ENCODE measurements at regions not wholly inside any gene's neighbourhood (a gene's known extent, or its start where the extent isn't known, plus 50 kb on each side); places are given as distances from the start of the nearest gene placed in this dataset.

- no peaks in the 10 kb centered on the region for H3K27me3 ChIP-seq
- no peaks in the 10 kb centered on the region for H3K4me1 ChIP-seq
- no peak for DNase-seq
- TF ChIP-seq POLR2A (IDR thresholded peaks at IDR 0.05) = no peak
- TF ChIP-seq, protein P1, sequence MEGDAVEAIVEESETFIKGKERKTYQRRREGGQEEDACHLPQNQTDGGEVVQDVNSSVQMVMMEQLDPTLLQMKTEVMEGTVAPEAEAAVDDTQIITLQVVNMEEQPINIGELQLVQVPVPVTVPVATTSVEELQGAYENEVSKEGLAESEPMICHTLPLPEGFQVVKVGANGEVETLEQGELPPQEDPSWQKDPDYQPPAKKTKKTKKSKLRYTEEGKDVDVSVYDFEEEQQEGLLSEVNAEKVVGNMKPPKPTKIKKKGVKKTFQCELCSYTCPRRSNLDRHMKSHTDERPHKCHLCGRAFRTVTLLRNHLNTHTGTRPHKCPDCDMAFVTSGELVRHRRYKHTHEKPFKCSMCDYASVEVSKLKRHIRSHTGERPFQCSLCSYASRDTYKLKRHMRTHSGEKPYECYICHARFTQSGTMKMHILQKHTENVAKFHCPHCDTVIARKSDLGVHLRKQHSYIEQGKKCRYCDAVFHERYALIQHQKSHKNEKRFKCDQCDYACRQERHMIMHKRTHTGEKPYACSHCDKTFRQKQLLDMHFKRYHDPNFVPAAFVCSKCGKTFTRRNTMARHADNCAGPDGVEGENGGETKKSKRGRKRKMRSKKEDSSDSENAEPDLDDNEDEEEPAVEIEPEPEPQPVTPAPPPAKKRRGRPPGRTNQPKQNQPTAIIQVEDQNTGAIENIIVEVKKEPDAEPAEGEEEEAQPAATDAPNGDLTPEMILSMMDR (IDR thresholded peaks at IDR 0.05) = no peak
- no peak overlapping the region for H3K27ac ChIP-seq
- H3K4me3 ChIP-seq = no peak overlapping the region
- no peaks in the 10 kb centered on the region for H3K36me3 ChIP-seq
- intact Hi-C loops (cut with DNase I; ENCODE audit: low total_unique reads) = no loop called here
- H3K9me3 ChIP-seq = no peaks in the 10 kb centered on the region
These were observed 740.1 kb upstream of the FAM174A start for GRCh38 chr5:99795031-99795430.

DNA sequence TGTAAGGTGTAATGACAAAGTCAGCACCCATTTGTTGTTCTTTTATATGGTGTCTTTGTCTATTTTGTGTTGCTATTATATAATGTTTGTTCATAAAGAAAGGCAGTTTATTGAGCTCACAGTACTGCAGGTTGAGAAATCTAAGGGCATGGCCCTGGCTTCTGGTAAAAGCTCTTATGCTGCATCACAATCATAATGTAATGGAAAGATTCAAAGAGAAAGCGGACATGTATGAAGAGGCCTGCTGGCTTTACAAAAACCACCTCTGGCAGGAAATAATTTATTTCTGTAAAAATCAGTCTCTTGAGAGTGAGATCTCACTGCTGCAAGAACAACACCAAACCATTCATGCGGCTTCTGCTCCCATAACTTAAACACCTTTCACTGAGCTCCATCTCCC, 746.7 kb upstream of the FAM174A start:
- intact Hi-C loops (cut with DNase I; ENCODE audit: low total_unique reads) = no loop called here

GRCh38 chr5:99775189-99775588, 760.0 kb upstream of the FAM174A start:
- intact Hi-C loops (cut with DNase I; ENCODE audit: low total_unique reads) = no loop called here
- DNase-seq = no peak
- TF ChIP-seq POLR2A (IDR thresholded peaks at IDR 0.05) = no peak
- TF ChIP-seq, protein P1 (IDR thresholded peaks at IDR 0.05) = no peak
- H3K4me3 ChIP-seq = no peak overlapping the region
- H3K27ac ChIP-seq = no peak overlapping the region
- no peaks in the 10 kb centered on the region for H3K36me3 ChIP-seq
- H3K4me1 ChIP-seq = no peaks in the 10 kb centered on the region
- H3K27me3 ChIP-seq = no peaks in the 10 kb centered on the region
- H3K9me3 ChIP-seq = no peaks in the 10 kb centered on the region

More for the DNA sequence above, 746.7 kb upstream of the FAM174A start:
- Histone ChIP-seq H3K27me3 (no peaks in the 10 kb centered on the region), H3K4me1 (no peaks in the 10 kb centered on the region), H3K4me3 (no peak overlapping the region), H3K36me3 (no peaks in the 10 kb centered on the region), H3K27ac (no peak overlapping the region), H3K9me3 (no peaks in the 10 kb centered on the region)
- TF ChIP-seq, protein P1 (IDR thresholded peaks at IDR 0.05) = no peak
- TF ChIP-seq POLR2A (IDR thresholded peaks at IDR 0.05) = no peak
- DNase-seq = no peak

DNA sequence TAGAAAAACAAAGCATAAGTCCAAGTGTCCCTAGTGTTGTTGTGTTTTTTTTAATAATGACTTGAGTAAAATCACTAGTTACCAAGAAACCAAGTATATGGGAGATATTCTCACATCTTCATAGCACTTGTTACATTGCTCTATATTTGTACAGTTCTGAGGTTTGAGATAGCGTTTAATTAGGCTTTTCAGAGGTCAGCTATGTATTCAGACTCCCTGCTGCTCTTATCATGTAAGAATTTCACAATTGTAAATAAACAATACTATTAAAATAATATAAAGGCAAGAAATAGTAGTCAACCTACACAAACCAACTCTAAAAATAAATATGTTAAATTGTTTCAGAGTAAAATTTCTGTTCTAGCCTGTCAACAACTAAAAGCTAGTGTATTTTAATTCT, 761.9 kb upstream of the FAM174A start:
- no peak overlapping the region for H3K4me3 ChIP-seq
- intact Hi-C loops (cut with DNase I; ENCODE audit: low total_unique reads) = no loop called here
- no peaks in the 10 kb centered on the region for H3K27me3 ChIP-seq
- no peak for DNase-seq
- H3K27ac ChIP-seq = no peak overlapping the region
- no peaks in the 10 kb centered on the region for H3K36me3 ChIP-seq
- TF ChIP-seq POLR2A (IDR thresholded peaks at IDR 0.05) = no peak
- TF ChIP-seq, protein P1 (IDR thresholded peaks at IDR 0.05) = no peak
- no peaks in the 10 kb centered on the region for H3K4me1 ChIP-seq
- H3K9me3 ChIP-seq = no peaks in the 10 kb centered on the region

GRCh38 chr5:99771296-99771695, 763.9 kb upstream of the FAM174A start:
- H3K4me1 ChIP-seq = no peaks in the 10 kb centered on the region
- TF ChIP-seq, protein P1 (IDR thresholded peaks at IDR 0.05) = no peak
- TF ChIP-seq POLR2A (IDR thresholded peaks at IDR 0.05) = no peak
- no peak for DNase-seq
- H3K27ac ChIP-seq = no peak overlapping the region
- intact Hi-C loops (cut with DNase I; ENCODE audit: low total_unique reads) = no loop called here
- no peak overlapping the region for H3K4me3 ChIP-seq
- no peaks in the 10 kb centered on the region for H3K36me3 ChIP-seq
- no peaks in the 10 kb centered on the region for H3K27me3 ChIP-seq
- no peaks in the 10 kb centered on the region for H3K9me3 ChIP-seq
